Calu3 (cell line): ENCODE measurements at regions not wholly inside any gene's neighbourhood (a gene's known extent, or its start where the extent isn't known, plus 50 kb on each side); places are given as distances from the start of the nearest gene placed in this dataset.

Source experiments
- BruUV-seq: library from RNA; stranded (reverse); fragments of 400-500 nt; replicated peaks from 2 replicates; lab custom pipeline; 2021; lab: Mats Ljungman, UMichigan
- CTCF ChIA-PET: fragments of 300-600 bp; sonication (Branson Sonifier 250); formaldehyde crosslinking; loops from one replicate; lab custom pipeline; 2022; ENCODE audit warnings: antibody characterized with exemption; lab: Charles Lee
- DNase-seq: peaks from one replicate; pipeline ENCODE4 v3.0.0; 2022
- H3K27ac Mint-ChIP-seq: one replicate; pipeline ENCODE4 v1.8.0; 2022; ENCODE audit warnings: mixed read lengths; ENCODE audit not compliant: unreplicated experiment
- H3K27me3 Mint-ChIP-seq: one replicate; pipeline ENCODE4 v1.8.0; 2022; ENCODE audit warnings: mixed read lengths; ENCODE audit not compliant: unreplicated experiment
- H3K36me3 Mint-ChIP-seq: one replicate; pipeline ENCODE4 v1.8.0; 2022; ENCODE audit warnings: mild to moderate bottlenecking, moderate library complexity, mixed read lengths; ENCODE audit not compliant: insufficient read depth, unreplicated experiment
- H3K4me1 Mint-ChIP-seq: one replicate; pipeline ENCODE4 v1.8.0; 2022; ENCODE audit warnings: mild to moderate bottlenecking, low read depth, mixed read lengths; ENCODE audit not compliant: unreplicated experiment
- H3K4me3 Mint-ChIP-seq: one replicate; pipeline ENCODE4 v1.8.0; 2022; ENCODE audit warnings: mild to moderate bottlenecking, low read depth, moderate library complexity, mixed read lengths; ENCODE audit not compliant: unreplicated experiment
- H3K9me3 Mint-ChIP-seq: one replicate; pipeline ENCODE4 v1.8.0; 2022; ENCODE audit warnings: low read depth, mixed read lengths; ENCODE audit not compliant: unreplicated experiment
- intact Hi-C: fragments of 100-400 bp; cut with micrococcal nuclease; formaldehyde crosslinking; loops from one replicate; pipeline ENCODE4 v1.10.0; 2022; ENCODE audit not compliant: unreplicated experiment
- TF ChIP-seq, protein P1 (sequence below): fragments of 200-600 bp; IDR thresholded peaks from one replicate; pipeline ENCODE4 v1.8.0; 2022; ENCODE audit warnings: antibody characterized with exemption; ENCODE audit not compliant: unreplicated experiment

DNA sequence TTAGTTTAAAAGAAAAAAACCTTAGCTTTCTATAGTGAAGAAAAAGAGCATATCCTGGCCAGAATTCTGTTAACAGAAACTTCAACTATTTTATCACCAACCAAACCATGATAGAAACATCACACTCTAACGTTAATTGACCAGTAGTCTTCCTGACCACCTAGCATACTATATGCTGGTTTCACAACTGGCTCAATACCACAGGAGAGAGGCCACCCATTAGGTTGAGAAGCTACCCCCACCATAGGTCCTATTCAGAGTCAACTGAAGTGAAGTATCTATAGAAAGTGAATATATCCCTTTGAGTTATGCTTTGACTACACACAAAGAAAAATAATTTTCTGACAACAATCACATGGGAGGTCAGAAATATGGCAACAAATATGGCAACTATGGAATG is 85.2 kb upstream of the STK17B start:
- no peaks in the 10 kb centered on the region for H3K4me1 Mint-ChIP-seq
- DNase-seq = no peak
- BruUV-seq = no TSS peak
- no peaks in the 10 kb centered on the region for H3K9me3 Mint-ChIP-seq
- TF ChIP-seq, protein P1, sequence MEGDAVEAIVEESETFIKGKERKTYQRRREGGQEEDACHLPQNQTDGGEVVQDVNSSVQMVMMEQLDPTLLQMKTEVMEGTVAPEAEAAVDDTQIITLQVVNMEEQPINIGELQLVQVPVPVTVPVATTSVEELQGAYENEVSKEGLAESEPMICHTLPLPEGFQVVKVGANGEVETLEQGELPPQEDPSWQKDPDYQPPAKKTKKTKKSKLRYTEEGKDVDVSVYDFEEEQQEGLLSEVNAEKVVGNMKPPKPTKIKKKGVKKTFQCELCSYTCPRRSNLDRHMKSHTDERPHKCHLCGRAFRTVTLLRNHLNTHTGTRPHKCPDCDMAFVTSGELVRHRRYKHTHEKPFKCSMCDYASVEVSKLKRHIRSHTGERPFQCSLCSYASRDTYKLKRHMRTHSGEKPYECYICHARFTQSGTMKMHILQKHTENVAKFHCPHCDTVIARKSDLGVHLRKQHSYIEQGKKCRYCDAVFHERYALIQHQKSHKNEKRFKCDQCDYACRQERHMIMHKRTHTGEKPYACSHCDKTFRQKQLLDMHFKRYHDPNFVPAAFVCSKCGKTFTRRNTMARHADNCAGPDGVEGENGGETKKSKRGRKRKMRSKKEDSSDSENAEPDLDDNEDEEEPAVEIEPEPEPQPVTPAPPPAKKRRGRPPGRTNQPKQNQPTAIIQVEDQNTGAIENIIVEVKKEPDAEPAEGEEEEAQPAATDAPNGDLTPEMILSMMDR = no peak
- intact Hi-C loops = no loop called here
- H3K4me3 Mint-ChIP-seq = no peak overlapping the region
- no peaks in the 10 kb centered on the region for H3K27me3 Mint-ChIP-seq
- no peaks in the 10 kb centered on the region for H3K36me3 Mint-ChIP-seq
- H3K27ac Mint-ChIP-seq = no peak overlapping the region
- CTCF ChIA-PET = no interaction called here

DNA sequence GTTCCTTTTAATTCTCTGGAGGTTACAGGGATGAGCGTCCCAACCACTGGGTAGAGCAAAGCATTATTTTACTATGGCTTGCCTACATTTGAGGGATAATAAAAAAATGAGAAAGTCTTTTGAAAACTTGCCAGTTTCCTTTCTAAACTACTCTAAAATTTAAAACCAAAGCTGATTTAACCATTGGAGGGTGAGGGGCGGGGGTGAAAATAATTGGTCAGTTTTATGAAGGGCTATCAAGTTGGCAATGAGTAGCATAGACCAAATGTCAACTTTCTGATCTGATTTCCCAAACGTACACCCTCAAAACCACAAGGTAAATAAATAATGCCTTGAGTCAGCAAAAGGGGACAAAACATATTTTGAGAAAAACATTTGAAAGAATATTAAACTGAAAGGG is 85.7 kb upstream of the STK17B start:
- CTCF ChIA-PET = interaction anchor here (0.6 kb wide), 1 partner anchor 568 kb away, joined by 4 read pairs; no protein-coding TSS in a partner anchor
- no TSS peak for BruUV-seq
- DNase-seq = no peak
- Mint-ChIP-seq H3K4me3 (no peak overlapping the region), H3K4me1 (no peaks in the 10 kb centered on the region), H3K27ac (no peak overlapping the region), H3K9me3 (no peaks in the 10 kb centered on the region), H3K27me3 (no peaks in the 10 kb centered on the region), H3K36me3 (no peaks in the 10 kb centered on the region)
- TF ChIP-seq, protein P1 = no peak
- intact Hi-C loops = no loop called here

DNA sequence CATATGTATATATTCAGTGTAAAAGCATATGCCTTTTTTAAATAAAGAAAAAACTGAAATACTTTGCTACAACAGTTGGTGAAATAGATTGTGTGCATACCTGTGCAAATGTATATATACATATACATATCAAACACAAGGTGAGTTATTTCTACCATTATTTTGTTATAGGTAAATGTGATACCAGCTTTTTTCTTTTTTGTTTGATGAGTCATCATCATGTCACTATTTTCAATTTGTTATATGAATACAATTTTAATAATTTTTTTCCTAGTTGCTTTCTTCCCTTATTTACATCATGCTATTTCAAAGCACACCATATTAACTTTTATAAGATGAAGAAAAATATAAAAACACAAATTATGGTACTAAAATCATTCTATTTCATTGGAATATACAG is 87.0 kb upstream of the STK17B start:
- Mint-ChIP-seq H3K27ac (no peak overlapping the region), H3K9me3 (no peaks in the 10 kb centered on the region), H3K27me3 (no peaks in the 10 kb centered on the region), H3K4me1 (no peaks in the 10 kb centered on the region), H3K4me3 (no peak overlapping the region), H3K36me3 (no peaks in the 10 kb centered on the region)
- TF ChIP-seq, protein P1 = no peak
- intact Hi-C loops = no loop called here
- DNase-seq = no peak
- BruUV-seq = no TSS peak
- CTCF ChIA-PET = interaction anchor here (0.6 kb wide), 1 partner anchor 628 kb away, joined by 8 read pairs; no protein-coding TSS in a partner anchor

DNA sequence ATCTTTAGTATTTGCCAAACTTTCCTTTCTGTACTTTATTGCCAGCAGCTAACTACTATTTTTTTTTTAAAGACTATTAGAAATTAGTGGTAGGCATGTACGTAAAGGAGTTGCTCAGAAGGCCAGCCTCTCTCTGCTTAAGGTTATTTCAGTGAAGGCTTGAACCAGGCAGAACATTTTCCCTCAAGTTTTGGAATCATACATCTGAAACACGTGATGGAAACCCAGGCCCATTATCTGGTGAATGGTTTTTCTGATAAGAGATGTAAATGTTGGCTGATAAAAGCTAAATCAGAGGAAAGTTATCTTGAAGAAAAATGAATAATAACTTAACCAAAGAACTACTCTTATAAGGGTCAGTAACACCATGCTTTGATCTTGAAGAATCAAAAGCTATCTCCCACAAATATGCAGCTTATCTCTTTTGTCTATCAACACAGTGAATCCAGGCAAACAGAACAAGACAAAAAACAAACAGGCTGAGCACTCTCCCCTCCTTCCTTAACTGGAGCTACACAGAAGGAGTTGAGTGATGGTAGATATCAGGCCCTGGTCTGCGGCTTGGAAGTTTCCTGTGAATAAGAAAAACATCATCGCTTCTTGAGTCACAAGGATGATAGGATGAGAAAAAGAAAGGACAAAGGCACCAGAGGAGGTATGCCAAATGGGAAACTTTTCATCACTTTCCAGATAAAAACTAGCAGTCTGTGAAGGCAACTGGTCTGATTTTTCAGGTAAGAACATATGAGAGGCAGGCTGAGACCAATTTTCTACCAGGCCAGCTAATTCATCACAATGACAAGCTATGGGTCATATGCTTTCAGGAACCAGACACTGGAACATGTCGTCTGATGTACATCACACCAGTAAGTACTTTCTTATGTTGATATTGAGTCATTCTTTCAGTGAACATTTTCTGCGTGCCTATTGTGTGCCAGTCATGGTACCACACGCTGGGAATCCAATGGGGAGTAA is 88.4 kb upstream of the STK17B start:
- intact Hi-C loops = no loop called here
- Mint-ChIP-seq H3K27ac (no peak overlapping the region), H3K36me3 (no peaks in the 10 kb centered on the region), H3K9me3 (no peaks in the 10 kb centered on the region), H3K4me1 (no peaks in the 10 kb centered on the region), H3K27me3 (no peaks in the 10 kb centered on the region), H3K4me3 (no peak overlapping the region)
- CTCF ChIA-PET = no interaction called here
- BruUV-seq = no TSS peak
- no peak for DNase-seq
- TF ChIP-seq, protein P1 = no peak
